HG03045 (cell line): ENCODE measurements at regions not wholly inside any gene's neighbourhood (a gene's known extent, or its start where the extent isn't known, plus 50 kb on each side); places are given as distances from the start of the nearest gene placed in this dataset.

ENCODE experiments used
- ATAC-seq: cut with Tn5 transposase; IDR thresholded peaks from one replicate; pipeline ENCODE4 v1.9.1; 2021; ENCODE audit warnings: mild to moderate bottlenecking, moderate library complexity; ENCODE audit not compliant: unreplicated experiment

- ATAC-seq = no peak
Measured at GRCh38 chr2:7666596-7667259, 749.5 kb downstream of the RNF144A start.

- no peak for ATAC-seq
Measured at GRCh38 chr2:7667260-7667757, 750.1 kb downstream of the RNF144A start.

- no peak for ATAC-seq
Measured at GRCh38 chr2:7670905-7671641, 753.9 kb downstream of the RNF144A start.

DNA sequence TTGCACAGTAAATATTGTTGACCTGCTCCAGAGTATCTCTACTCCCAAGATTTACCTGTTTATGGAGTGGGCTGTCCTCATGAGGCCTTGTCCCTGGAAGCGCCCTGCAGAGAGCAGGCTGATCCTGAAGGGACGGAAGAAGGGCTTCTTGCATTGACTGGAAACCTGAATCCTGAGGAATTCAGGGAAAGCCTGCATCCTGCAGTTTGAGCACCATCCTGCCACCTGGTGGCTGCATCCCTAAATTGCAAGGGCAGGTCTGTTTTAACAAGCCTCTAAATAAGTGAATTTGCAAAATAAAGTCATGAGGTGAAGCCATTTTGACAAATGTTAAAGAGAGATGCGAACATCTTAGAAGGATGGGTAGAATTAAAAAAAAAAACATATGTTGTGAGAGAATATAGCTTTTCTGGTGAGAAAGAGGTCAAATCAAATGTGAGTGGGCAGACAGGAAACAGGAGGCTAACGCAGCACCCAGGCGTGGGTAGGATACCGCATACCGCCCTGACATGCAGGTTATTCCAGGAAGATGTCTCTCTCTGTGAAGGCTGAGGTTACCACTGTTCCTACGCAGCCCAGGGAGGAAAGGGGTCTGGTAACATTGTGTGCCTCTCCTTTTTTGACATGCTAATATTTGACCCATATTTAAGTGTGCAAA lies 754.9 kb downstream of the RNF144A start:
- no peak for ATAC-seq

DNA sequence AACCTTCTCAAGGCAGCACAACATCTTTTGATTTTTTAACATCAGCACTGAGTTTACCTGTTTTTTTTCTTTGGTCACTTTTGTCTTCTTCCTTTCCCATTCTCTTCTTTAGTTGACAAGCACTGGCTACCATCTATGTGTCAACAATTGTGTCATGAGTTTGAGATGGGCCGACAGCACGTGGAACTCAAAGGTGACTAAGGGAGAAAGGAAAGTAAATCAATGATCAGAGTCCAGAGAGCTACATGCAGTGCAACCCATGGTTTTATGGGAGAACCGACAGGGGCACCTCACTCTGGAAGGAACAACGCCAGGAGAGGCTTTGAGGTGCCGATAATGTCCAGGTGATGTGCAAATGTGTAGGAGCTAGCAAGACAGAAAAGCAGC lies 755.5 kb downstream of the RNF144A start:
- no peak for ATAC-seq

DNA sequence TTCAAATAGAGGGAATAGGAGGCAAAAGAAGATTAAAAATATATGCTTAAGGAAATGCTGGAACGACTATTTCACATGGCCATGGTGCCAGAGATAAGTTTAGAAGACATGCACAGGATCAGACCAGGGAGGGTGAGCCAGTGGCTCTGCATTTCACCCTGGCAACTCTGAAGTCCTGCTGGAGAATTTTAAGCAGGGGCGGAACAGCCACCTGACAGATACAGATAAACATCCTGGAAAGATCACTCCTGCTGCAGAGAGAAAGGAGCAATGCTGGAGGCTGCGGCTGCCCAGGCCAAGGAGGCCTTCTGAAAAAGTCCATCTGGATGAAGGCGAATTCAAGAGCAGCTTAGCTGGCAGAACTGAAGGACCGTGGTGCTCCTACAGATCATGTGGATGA lies 755.9 kb downstream of the RNF144A start:
- no peak for ATAC-seq

GRCh38 chr2:7673853-7674252 lies 756.6 kb downstream of the RNF144A start:
- no peak for ATAC-seq

GRCh38 chr2:7674606-7675005 lies 757.4 kb downstream of the RNF144A start:
- ATAC-seq = no peak

DNA sequence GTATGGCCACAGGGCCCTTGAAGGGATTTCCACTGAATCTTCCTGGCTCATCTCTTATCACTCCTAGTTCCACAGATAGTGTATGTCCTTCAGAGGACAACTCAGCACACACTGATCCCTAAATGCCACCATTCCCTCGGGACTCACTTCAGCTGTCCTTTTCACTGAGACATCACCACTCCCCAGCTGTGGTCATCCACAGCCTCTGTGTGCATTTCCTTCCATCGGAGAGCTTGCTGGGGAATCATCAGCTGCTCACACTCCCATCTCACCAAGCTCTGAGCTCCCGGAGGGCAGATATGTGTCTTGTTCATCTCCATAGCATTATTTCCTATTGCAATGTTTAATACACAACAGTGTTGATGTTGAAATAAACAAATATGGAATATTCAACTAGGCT lies 759.5 kb downstream of the RNF144A start:
- no peak for ATAC-seq

GRCh38 chr2:7681881-7682461 lies 764.8 kb downstream of the RNF144A start:
- ATAC-seq = no peak

DNA sequence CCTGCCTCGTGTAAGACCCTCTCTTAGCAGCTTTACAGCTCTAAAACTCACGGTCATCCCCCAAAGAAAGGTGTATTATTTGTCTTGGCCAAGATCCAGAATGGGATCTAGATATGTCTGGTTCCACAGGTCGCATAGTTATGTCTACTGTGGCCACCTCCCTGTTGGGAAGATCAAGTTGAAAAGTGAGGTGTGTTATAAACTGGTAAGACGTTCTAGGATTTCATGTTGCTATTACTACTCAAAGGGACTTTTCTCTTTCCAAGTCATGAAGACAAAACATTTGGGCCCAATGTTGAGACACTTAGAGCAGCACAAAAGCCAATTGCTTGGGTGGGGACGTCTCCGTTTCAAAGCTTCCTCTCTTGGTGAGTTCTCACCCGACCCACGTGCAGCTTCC lies 766.0 kb downstream of the RNF144A start:
- no peak for ATAC-seq

DNA sequence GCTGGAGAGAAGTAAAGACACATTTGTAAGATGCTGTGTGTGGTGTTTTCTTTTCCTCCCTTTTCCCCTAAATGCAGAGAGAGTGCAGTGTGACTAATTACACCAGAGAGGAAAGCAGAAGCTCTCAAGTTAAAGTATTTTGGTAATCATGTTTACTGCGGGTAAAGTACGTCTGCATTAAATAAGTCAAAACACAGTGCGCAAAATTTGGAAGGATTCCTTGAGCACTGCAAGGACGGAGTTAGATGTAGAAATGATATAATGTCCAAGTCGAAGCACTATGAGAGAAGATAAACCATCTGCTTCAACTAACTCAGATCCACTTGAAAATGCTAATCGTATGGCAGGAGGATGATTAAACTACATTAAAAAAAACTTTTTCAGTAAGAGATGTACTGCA lies 766.5 kb downstream of the RNF144A start:
- ATAC-seq = no peak

DNA sequence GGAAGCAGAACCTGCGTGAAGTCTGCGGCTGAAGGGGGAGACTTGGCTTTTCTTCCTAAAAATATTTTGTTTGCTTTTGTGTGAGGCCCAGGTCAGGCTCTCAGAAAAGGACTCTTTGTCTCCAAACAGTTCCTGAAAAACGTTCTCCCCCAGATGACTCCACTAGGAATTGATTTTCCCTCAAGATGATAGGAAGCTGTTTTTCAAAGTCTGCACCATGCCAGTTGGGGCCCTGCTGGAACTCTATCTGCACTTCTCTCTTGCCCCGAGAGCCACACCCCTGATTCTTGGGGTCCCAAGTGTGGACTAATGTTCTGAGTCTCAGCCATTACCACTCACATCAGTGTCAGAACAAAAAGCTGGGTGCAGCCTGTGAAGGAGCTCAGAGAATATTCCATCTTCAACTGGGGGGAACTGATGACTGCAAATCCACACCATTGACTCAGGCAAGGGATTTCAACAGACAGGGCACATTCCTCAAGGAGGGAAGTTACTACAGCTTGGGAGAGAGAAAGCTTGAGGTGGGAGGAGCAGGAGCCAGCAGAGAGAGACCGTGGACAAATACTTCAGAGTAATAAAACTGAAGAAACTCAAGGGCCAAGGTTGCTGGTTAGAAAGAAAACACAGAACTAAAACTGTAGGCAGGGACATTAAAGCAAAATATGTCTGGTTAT lies 768.3 kb downstream of the RNF144A start:
- no peak for ATAC-seq

- ATAC-seq = no peak
Measured at GRCh38 chr2:7686016-7686385, 768.8 kb downstream of the RNF144A start.

GRCh38 chr2:7691961-7692656 lies 774.9 kb downstream of the RNF144A start:
- no peak for ATAC-seq

DNA sequence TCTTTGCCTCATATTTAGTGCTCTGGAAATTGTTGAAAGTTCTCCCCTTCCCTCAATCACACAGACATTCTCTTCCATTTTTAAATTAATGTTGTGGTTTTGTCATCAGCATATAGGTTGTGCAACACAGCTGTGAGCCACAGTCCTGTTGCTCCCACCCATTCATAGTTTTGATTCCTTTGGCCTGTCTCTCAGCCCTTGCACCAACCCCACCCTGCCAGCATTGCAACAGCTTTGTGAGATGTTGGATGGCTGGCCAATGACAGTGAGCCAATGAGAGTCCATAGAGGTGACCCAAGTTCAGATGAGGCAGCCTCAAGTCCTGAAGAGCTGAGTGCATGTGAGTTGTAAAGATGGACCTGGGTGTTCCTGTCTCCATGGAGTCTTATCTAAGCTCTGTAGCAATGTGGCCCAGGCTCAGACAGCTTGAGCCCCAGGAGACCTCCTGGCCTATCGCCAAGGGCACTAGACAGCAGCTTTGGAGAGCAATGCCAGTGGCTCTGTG lies 775.5 kb downstream of the RNF144A start:
- no peak for ATAC-seq

DNA sequence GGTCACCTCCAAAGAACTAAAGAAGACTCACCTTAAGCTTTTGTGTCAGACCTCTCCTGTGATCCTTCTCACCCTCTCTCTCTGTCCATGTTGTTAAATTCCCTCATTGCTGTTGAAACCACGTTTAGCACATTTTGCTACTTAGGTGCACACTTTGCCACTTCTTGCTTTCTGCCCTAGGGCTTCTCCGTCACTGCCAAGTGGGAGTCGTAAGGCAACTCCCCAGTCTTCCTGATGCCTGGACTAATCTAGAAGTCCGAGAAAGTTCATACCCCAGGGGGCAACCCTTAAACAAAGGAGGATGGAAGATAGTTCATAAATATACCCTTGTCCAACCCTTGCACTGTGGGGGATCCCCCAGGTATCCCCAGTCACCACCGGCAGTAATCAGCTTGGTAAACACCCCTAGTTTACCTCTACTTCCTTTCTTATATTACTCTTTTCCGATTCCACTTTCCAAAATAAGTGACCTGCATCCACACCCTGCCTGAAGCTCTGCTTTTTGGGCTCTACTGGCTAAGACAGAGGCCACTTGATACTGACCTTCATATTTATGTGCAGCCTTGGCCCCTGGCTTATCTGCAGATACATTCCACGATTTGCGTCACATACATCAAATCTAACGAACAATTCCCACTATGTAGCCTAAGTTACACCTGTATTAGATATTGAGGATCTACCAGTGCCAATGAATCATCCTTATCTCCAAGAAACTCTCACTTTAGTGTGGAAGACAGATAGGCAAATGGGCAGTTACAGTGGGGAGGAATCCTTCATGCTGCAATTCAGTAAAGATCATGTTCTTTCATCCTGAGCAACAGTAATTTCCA lies 776.2 kb downstream of the RNF144A start:
- ATAC-seq = no peak

DNA sequence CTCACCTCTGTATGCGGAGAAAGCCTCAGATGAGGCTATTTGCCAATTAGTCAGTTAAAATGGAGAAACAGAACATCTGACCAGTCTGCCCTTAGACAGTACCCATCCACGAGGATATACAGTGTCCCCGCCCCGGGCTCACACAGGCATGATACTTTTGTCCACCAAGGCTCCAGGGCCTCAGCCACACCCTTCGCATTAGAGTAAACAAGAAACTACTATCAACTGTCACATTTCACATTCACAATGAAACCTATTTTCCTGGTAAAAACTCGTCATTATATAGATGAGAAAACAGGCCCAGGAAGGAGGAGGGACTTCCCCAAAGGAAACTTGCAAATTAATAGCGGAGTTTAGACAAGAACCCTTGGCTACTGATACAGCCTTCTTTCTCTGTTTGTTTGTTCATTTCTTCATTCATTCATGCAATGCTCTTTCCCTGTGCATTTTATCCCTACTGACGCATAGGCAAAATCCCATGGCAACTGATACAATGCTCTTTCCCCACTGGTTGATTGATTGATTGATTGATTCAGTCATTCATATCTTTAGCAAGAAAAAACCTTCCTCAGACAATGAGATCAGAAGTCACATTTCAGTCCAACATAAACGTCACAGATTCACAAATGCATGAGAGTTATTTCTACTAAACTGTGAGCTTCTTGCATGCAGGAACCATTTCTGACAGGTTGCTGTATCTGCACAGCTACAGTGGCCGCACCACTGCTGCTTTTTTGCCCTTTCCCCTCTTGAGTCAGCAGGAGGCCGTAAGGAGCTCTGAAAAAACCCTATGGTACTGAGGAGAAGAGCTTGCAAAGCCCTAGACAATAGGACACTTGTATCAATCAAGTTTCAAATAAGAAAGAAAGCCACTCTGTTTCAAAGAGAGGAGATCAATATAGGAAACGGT lies 777.1 kb downstream of the RNF144A start:
- ATAC-seq = no peak
